Colon (tissue), 2 donors: ENCODE measurements at regions not wholly inside any gene's neighbourhood (a gene's known extent, or its start where the extent isn't known, plus 50 kb on each side); places are given as distances from the start of the nearest gene placed in this dataset.

ENCODE experiments used
- FAIRE-seq: peaks from 2 replicates; lab custom pipeline; 2012; peaks lifted over from hg19 to GRCh38; lab: Jason Lieb, UNC
- donor health status: control.
- donor health status: control.

DNA sequence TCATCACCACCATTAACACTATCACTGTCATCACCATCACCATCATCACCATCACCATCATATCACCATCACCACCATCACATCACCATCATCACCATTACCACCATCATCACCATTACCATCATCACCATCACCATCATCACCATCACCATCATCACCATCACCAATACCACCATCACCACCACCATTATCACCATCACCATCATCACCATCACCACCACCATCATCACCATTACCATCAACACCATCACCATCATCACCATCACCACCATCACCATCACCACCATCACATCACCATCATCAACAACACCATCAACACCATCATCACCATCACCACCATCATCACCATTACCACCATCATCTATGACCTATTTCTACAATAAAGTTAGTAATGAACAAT is 86.1 kb upstream of the PDE10A start:
- no peak for FAIRE-seq

DNA sequence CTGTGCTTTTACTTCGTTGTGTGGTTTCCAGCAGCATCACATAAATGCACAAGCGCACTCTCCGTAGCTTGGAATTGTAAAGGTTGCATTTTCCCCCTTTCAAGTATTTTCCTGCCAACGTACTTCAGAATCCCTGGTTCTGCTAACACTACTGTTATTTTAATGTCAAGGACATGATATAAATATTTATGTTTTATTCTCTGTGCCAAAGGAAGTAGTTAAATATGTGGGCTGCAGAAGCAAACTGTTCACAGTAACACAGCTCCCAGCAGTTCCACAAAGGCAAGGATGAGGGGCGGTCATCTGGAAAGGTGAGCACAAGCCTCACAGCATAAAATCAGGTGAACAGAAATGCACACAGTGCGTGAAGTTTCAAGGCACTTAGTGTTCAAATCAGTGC is 85.3 kb upstream of the PDE10A start:
- FAIRE-seq = no peak

DNA sequence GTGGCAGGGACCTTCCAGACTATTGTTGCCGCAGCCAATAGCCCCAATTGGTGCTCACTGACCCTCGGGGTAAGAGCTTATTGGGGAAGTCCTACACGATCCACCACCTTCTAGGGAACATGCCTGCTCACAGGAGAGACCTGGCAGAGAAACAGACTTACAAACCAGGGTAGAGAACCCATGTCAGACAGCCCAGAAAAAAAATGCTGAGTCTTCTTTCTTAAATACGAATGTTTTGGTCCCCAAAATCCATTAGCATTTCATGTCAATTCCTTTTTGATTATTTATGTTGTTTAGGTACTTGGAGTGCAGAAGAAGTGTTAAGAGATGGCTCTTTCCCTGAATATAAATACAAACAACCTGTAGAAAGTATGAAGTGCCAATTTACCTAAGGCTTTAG is 84.9 kb upstream of the PDE10A start:
- no peak for FAIRE-seq

DNA sequence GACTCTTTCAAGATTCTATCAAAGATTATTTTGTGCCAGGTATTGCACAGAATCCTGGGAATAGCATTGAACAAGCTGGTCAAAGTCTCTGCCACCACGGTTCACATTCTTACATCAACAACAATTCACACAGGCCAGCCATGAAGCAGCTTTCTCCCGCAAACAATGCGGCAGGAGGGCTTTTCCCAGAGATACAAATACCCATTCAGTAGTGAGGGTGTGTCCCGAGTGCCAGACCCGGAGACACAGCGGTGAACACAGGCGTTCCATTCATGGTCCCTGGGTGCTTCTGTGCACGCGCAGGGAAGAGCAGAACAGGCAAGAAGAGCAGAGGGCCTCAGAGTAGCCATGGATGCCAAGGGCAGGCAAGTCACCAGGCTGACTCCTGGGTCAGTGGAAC is 83.3 kb upstream of the PDE10A start:
- no peak for FAIRE-seq

DNA sequence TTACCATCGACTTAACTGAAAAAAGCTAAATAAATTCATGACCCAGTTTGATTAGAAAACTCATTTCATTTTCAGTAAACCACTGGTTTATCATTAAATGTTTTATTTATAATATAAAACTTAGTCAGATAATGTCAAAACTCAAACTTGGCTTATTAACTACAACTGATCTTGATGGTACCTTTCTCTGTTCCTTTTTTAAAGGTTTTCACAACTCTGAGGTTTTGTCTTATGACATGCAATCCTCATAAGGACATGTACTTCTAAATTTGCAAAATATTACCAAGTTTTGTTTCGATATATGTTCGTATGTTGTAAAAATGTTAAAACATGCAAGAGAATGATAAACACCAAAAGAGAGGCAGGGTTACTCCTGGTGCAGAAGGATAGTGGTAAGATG is 82.5 kb upstream of the PDE10A start:
- no peak for FAIRE-seq

DNA sequence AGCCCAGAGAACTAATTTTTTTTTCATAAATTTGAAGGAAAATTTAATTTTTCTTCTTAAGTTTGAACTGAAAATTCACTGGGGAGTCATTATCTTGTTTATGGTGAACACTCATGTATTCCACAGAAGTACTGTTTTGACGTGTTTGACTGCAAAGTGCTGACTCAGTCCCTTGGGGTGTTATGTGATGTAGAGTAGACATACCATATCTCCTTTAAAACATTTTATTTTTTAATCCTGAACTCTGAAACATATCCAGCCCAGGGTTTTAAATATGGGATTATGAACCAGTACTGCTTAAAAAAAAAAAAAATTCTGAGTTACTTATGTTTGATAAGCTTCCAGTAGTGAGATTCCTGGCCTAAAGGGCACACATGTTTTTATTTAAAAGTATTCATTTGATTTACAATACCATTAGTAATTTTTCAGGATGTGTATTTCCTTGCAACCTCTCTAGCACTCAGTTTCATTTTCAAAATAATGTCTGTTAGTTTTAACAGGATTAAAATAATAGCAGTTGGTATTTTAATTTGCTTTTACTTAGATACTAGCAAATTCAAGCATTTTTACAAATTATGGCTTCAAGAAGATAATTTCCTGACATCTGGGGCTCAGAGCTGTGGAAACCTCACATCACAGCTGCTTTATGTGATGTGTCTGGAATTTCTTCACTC is 81.7 kb upstream of the PDE10A start:
- no peak for FAIRE-seq

DNA sequence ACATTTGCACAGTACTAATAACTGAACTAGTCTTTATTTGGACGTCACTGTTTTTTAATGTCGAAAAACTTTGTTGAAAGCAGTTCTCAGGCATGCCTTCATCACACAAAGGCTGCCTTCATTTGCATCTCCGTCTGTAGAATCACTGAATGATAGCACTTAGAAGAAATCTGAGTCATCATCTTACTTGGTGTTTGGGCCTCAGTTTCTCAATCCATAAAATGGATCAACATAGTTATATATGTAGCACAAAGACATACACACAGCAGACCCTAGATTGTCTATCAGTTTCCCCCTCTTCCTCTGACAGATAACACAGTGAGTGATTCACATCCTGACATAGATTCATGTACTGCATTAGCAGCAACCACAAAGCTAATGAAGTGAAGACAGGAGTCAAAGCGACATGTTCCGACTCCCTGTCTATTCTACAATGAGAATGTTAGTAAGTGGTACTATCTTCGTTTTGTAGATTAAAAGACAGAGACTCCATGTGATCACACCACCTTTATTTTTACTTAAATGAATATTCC is 80.4 kb upstream of the PDE10A start:
- FAIRE-seq = no peak

DNA sequence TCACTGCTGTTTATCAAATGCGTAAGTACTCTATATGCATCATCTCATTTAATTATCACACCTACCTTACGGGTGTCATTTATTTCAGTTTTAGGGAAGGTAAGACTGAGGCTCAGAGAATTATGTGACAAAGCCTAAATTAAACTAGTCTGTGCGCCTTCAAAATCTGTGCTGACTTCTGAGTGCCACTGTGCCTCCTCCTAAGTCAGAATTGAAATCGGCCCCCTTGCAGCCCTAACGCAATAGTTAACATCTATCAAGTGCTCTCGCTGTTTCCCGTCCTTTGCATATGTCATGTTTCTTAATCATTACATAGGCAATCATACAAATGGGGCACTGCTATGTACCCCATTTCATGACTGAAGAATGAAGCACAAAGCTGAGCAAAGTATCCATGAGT is 79.0 kb upstream of the PDE10A start:
- FAIRE-seq = no peak

DNA sequence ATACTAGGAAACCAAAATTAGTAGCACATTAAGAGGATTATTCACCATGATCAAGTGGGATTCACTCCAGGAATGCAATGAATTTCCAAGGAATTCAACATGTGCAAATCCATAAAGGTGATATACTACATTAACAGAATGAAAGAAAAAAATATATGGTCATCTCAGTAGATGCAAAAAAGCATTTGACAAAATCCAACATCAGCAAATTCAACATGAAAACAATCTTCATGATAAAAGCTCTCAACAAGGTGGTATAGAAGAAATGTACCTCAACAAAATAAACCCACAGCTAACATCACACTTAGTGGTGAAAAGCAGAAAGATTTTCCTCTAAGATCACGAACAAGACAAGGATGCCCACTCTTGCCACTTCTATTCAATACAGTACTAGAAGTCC is 74.4 kb upstream of the PDE10A start:
- FAIRE-seq = no peak

DNA sequence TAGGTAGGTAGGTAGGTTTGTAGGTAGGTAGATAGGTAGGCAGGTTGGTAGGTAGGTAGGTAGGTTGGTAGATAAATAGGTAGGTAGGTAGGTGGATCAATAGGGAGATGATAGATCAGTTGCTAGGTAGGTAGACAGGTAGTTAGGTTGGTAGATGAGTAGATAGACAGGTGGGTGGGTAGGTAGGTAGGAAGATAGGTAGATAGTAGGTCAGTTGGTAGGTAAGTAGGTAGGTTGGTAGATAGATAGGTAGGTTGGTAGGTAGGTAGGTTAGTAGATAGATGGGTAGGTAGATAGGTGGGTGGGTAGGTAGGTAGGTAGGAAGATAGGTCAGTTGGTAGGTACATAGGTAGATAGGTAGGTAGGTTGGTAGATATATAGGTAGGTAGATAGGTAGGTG is 72.0 kb upstream of the PDE10A start:
- no peak for FAIRE-seq

DNA sequence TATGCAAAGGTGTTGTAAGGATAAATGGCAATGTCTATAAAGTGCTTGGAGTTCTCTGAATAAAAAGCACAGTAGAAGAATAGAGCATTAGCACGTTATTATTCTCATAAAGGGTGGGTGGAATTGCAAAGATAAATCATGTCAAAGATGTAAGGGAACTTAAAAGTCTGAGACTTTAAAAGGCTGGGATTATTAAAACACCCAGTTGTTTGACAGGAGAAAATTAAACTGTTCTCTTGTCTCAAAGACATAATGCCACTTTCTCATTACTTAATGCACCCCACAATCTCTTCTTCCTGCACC is 70.4 kb upstream of the PDE10A start:
- FAIRE-seq = no peak

DNA sequence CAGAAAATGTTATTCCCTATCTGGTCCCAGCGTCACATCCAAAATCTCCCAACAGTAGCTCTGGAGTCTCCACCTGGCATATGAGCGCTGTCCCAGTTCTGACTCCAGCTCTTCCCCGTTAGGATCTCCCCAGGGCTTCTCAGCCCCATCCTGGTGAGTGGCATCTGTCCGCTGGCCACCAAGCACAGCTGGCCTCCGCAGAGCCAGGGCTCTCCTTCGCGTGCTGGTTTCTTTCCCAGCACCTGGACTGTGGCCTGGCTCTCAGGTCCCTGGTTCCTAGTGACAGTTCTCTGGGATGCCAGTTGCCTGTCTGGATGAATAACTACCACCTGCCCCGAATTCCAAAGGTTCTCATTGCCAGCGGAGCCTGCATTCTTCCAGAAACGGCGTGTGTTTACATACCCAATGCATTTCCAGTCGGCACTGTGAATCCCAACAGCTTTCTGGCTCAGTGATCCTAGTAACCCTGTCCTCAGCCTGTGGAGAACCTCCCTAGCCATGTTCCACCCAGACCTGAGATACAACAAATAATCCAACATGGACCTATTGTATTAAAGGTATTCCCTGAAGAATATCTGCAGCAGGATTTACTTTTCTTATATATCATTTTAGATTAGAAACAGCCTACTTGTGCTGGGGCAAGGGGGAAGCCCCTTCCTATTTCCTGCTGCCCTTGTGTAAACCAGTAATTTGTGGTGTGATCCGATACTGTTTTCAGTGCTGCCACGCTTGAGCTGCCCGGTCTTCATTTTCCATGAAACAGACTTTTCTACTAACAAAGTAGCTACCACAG is 69.9 kb upstream of the PDE10A start:
- FAIRE-seq = no peak

DNA sequence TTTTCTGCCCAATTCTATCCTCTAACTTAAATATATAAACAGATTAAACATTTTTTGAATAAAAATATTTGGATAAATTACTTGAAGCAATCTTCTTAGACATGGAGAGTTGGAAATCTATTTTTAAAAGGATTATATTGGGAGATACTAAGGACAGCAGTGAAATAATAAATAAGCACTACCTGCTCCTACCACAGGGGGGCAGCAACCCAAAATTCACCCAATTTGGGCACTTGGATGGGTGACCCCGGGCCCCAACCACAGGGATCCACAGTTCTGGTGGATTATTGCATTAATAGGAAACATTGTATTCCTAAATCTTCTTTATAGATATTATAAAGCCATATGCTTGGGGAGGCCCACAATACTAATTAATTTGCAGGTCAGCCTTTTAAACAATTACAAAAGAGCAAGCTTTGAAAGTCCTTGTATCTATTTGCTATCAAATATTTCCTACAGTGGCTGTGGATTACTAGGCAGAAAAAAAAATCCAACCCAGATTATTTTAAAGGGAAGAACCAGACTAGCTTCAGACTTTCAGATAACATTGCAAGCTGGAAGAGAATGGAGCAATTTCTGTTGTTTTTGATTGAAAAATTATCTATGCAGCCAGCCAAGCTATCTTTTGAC is 66.4 kb upstream of the PDE10A start:
- FAIRE-seq = no peak

DNA sequence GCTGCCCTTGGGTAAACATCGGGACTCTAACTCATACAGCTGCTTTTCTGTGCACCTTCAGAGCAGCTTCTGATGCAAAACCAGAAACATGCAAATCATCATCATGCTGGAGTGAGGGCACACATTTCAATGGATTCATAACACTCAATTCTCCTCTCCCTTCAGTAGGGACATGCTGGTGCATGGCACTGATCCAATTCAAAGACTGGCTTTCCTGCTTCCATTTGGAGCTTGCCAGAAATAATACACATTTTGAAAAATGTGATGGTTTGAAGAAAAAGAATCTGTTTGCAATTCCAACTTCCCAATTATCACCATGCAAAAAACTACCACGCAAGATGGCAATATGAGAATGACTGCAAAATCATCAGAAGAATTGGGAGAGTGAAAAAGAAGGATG is 65.2 kb upstream of the PDE10A start:
- FAIRE-seq = no peak

DNA sequence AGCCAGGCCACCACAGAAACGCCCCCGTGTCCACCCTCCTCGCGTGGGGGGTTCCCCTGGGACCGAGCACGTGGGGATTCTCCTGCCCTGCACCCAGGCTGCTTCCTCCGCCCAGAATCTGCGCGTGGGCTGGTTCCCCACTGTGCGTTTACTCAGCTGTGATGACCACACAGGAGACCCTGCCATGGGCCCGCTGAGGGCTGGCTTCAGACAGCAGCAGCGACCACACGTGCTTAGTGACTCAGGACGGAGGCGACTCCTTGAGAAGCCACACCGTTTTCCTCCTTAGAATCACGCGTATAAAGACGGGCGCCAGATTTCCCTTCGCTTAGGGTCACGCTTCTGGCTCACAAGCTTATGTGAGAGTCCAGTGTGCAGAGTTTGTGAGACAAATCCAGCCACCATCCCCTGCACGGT is 63.9 kb upstream of the PDE10A start:
- no peak for FAIRE-seq

DNA sequence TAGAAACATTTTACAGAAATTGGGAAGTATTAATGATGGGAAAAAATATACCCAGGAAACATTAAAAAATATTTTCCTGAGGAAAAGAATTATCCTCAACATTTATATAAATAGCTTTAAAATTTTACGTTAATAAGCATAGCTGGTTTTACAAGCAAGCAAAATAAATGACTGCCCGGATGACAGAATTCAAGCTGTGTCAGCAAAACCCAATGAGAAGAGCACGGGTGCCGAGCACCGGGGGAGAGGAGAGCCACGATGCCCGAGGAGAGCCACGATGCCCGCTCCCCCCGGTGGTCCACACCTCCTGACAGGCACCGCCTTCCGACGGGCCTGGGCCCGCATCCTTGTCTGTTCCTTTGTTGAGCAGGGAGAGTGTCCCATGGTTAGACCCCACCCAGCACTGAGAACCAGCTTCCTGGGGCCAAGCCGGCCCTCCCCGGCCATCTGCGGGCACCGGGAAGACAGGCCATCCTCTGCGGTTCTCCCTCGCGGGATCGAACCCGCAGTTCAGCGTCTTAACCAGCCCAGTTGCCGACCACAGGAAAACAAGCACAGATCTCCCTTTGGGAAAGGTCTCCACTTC is 63.3 kb upstream of the PDE10A start:
- FAIRE-seq = no peak

DNA sequence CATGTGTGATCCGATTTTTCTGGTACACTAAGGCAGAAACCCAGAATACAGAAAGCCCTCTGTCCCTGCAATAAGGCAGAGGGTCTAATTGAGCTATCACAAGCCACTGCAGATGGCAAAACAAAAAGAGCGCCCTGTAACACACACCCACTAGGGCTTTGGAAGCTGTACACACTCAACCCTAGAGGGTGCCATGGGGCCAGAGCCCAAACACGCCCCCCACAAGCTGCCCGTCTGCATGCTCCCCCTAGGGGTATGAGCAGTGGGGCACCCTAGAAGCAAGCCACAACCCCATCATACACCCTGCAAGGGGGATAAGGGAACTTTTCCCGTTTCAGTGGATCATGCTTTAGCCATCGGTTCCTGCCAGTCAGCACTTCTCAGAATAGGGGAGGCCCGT is 62.2 kb upstream of the PDE10A start:
- FAIRE-seq = no peak

DNA sequence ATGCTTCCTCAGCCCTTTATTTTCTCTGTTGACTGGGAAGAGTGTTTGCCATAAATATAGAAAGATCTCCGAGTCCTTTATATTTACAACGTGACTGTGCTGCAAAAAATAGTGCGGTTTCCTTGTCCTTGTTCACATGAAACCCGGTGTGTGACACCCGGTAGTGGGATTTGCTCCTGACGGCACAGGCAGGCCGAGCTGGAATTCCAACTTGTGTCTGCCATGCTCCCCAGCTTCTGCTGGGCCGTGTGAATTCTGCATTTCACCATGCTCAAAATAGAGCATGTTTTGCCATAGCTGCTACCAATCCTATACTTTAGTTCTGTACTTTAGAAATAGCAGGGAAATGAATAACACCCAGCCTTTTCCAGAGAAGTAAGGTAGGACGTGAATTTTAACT is 60.3 kb upstream of the PDE10A start:
- FAIRE-seq = no peak

DNA sequence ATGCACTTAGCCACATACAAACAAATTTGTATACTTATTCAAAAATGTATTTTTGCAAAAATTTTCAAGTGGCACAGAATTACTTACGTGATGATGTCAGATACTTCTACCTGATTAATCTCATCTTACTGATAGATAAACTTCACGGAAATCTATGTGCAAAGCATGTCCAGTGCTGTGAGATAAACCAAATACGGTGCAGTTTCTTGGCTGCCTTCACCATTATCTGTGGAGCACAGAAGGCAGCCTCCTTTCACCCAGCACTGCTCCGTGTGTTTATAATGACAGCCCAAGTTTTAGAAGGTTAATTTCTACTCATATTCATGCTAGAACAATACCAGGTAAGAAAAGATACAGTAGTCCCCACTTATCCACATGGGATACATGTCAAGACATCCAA is 59.0 kb upstream of the PDE10A start:
- FAIRE-seq = no peak

DNA sequence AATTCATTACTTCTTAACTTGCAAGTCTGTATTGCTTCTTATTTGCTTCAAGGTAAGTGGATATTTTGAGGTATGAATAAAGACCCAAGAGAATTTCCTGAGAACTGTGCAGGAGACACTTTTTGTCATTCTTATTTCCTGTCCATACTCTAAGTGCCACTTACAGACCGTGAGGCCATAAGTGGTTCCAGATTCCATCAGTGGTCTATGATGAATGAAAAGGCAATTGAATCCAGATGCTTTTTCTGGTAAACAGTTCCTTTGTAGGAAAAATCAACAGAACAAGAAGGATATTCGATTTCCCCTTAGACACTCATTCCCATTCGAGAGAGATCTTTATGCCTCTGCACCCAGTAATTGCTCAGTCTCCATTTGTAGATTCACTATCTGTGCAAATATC is 58.3 kb upstream of the PDE10A start:
- FAIRE-seq = no peak

DNA sequence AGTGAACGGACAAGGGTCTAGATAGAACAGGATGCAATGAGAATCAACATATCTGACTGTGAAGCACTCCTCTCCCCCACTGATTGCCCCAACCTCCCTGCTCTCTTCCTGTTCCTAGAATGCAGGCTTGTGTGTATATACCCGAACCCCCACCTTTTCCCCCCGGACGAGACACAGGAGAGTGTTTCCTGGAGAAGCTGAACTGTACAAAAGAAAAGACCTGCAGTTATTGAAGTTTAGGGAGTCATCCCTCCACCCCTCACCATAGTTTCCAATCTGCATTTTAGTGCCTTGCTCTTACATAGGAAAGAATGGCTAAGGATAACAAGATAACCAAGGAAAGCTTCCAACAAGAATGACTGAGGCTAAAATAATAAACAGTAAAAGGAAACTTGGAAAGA is 55.5 kb upstream of the PDE10A start:
- no peak for FAIRE-seq

DNA sequence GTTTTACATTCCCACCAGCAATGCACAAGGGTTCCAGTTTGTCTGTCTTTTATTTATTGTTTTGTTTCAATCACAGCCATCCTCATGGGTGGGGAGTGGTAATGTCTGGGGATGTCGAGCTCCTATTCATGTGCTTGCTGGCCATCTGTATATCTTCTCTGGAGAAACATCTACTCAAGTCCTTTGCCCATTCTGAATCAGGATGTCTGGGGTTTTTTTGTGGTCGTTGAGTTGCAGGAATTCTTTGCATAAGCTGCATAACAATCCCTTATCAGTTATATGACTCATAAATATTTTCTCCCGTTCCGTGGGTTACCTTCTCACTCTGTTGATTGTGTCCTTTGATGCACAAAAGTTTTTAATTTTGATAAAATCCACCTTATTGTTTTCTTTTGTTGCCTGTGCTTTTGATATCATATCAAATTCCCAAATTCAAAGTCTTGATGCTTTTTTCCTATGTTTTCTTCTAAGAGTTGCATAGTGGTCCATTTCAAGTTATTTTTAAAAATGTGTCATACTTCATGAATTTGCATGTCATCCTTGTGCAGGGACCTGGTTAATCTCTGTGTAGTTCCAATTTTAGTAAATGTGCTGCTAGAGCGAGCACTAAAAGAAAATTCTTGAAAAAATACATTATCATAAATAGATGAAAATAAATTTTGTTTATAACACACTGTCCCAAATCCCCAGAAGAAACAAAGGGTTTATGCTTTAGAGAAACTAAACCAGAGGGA is 54.9 kb upstream of the PDE10A start:
- FAIRE-seq = no peak

DNA sequence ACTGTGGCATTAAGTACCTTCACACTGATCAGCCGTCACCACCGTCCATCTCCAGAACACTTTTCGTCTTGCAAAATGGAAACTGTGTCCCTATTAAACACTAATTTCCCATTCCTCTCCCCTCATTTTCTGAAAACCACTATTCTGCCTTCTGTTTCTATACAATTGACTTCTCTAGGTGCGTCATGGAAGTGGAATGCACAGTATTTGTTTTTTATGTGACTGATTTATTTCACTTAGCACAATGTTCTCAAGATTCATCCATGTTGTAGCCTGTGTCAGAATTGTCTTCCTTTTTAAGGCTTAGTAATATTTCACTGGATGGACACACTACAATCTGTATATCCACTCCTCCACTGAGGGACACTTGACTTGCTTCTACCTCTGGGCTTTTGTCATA is 53.8 kb upstream of the PDE10A start:
- FAIRE-seq = no peak
